GM23338 (cell line): ENCODE measurements at regions not wholly inside any gene's neighbourhood (a gene's known extent, or its start where the extent isn't known, plus 50 kb on each side); places are given as distances from the start of the nearest gene placed in this dataset.

Experiments used
- ATAC-seq: fragments of 200-7000 bp; cut with Tn5 transposase; 3 replicates; pipeline ENCODE4 v1.9.1; 2020
- DNase-seq: peaks from one replicate; pipeline ENCODE4 v3.0.0-alpha.2; 2015; ENCODE audit warnings: low spot score
- H2AFZ ChIP-seq: fragments of 200-600 bp; sonication (generic); 2 replicates; pipeline ENCODE4 v1.8.0; 2016; ENCODE audit warnings: antibody characterized with exemption, mild to moderate bottlenecking, moderate library complexity
- H3F3A ChIP-seq: fragments of 200-600 bp; sonication (generic); replicated peaks from 2 replicates; pipeline ENCODE4 v1.8.0; 2017; ENCODE audit warnings: antibody characterized with exemption, mixed run types, low read depth
- H3K27ac ChIP-seq: fragments of 200-600 bp; sonication (generic); 2 replicates; pipeline ENCODE4 v1.6.1; 2016; ENCODE audit warnings: low read depth
- H3K27me3 ChIP-seq: fragments of 200-600 bp; sonication (generic); 2 replicates; pipeline ENCODE4 v1.8.0; 2016; ENCODE audit warnings: mild to moderate bottlenecking, mixed run types, moderate library complexity; ENCODE audit not compliant: insufficient read depth
- H3K36me3 ChIP-seq: fragments of 200-600 bp; sonication (generic); 2 replicates; pipeline ENCODE4 v1.8.0; 2016; ENCODE audit warnings: mild to moderate bottlenecking; ENCODE audit not compliant: insufficient read depth
- H3K4me1 ChIP-seq: fragments of 200-600 bp; sonication (generic); 2 replicates; pipeline ENCODE4 v1.8.0; 2016; ENCODE audit warnings: mild to moderate bottlenecking, moderate library complexity; ENCODE audit not compliant: insufficient read depth
- H3K4me2 ChIP-seq: fragments of 200-600 bp; sonication (generic); 2 replicates; pipeline ENCODE4 v1.7.1; 2017; ENCODE audit warnings: mixed run types
- H3K4me3 ChIP-seq: fragments of 200-600 bp; sonication (generic); 2 replicates; pipeline ENCODE4 v1.6.1; 2016; ENCODE audit warnings: mixed run types
- H3K79me2 ChIP-seq: fragments of 200-600 bp; sonication (generic); replicated peaks from 2 replicates; pipeline ENCODE4 v1.8.0; 2017; ENCODE audit warnings: mild to moderate bottlenecking; ENCODE audit not compliant: insufficient read depth
- H3K9me2 ChIP-seq: fragments of 200-600 bp; sonication (generic); 2 replicates; pipeline ENCODE4 v1.8.0; 2017; ENCODE audit not compliant: insufficient read depth
- H4K20me1 ChIP-seq: fragments of 200-600 bp; sonication (generic); replicated peaks from 2 replicates; pipeline ENCODE4 v1.8.0; 2017; ENCODE audit warnings: mild to moderate bottlenecking; ENCODE audit not compliant: insufficient read depth
- H3K27ac Mint-ChIP-seq: 2 replicates; pipeline ENCODE4 v1.8.0; 2020; ENCODE audit warnings: inconsistent platforms, mild to moderate bottlenecking, moderate library complexity, mixed read lengths
- H3K27me3 Mint-ChIP-seq: 3 replicates; pipeline ENCODE4 v1.8.0; 2022; ENCODE audit warnings: low read depth, mild to moderate bottlenecking, moderate library complexity, mixed read lengths, inconsistent platforms; ENCODE audit not compliant: insufficient read depth, poor library complexity
- H3K36me3 Mint-ChIP-seq: 3 replicates; pipeline ENCODE4 v1.8.0; 2021; ENCODE audit warnings: low read depth, mild to moderate bottlenecking, inconsistent platforms, moderate library complexity, mixed read lengths
- H3K4me1 Mint-ChIP-seq: 3 replicates; pipeline ENCODE4 v1.8.0; 2020; ENCODE audit warnings: mild to moderate bottlenecking, inconsistent platforms, mixed read lengths
- H3K4me3 Mint-ChIP-seq: 3 replicates; pipeline ENCODE4 v1.8.0; 2021; ENCODE audit warnings: moderate library complexity, mild to moderate bottlenecking, inconsistent platforms, mixed read lengths
- H3K9me3 Mint-ChIP-seq: 3 replicates; pipeline ENCODE4 v1.8.0; 2020; ENCODE audit warnings: moderate library complexity, mild to moderate bottlenecking, inconsistent platforms, mixed read lengths
- CREB1 ChIP-seq: fragments of 250-450 bp; sonication (Bioruptor Pico); IDR thresholded peaks from 2 replicates; pipeline ENCODE4 v1.5.0; 2020; ENCODE audit warnings: low read depth, mild to moderate bottlenecking, moderate library complexity
- CTCF ChIP-seq, 2 experiments: fragments of 200-600 bp in 1 of 2; sonication (generic) in 1 of 2; conservative IDR thresholded peaks; 2 replicates each; pipeline versions ENCODE4 v1.5.1 to v1.6.1; 2016 to 2017; ENCODE audit warnings: antibody characterized with exemption in 2 of 2, low read depth in 2 of 2, mild to moderate bottlenecking in 2 of 2, moderate library complexity in 1 of 2
- ETS1 ChIP-seq: IDR thresholded peaks from 2 replicates; pipeline ENCODE4 v1.6.1; 2016; ENCODE audit warnings: antibody characterized with exemption
- EZH2 ChIP-seq: fragments of 200-600 bp; sonication (generic); IDR thresholded peaks from one replicate; pipeline ENCODE4 v1.8.0; 2017; ENCODE audit warnings: antibody characterized with exemption, mild to moderate bottlenecking, low read depth; ENCODE audit not compliant: unreplicated experiment
- EZH2phosphoT487 ChIP-seq: fragments of 200-600 bp; sonication (generic); IDR thresholded peaks from one replicate; pipeline ENCODE4 v1.8.1; 2018; ENCODE audit warnings: antibody characterized with exemption; ENCODE audit not compliant: unreplicated experiment
- JUNB ChIP-seq: IDR thresholded peaks from one replicate; pipeline ENCODE4 v1.6.1; 2016; ENCODE audit warnings: antibody characterized with exemption; ENCODE audit not compliant: unreplicated experiment
- NANOG ChIP-seq: IDR thresholded peaks from 2 replicates; pipeline ENCODE4 v1.6.1; 2016; ENCODE audit warnings: antibody characterized with exemption, borderline replicate concordance
- POLR2AphosphoS5 ChIP-seq: IDR thresholded peaks from 2 replicates; pipeline ENCODE4 v1.6.1; 2016; ENCODE audit warnings: antibody characterized with exemption, low read depth
- REST ChIP-seq: IDR thresholded peaks from one replicate; pipeline ENCODE4 v1.6.1; 2018; ENCODE audit warnings: antibody characterized with exemption; ENCODE audit not compliant: unreplicated experiment
- STAT1 ChIP-seq: IDR thresholded peaks from one replicate; pipeline ENCODE4 v1.6.1; 2016; ENCODE audit warnings: antibody characterized with exemption; ENCODE audit not compliant: unreplicated experiment
- ZNF114 ChIP-seq: fragments of 250-450 bp; sonication (Bioruptor Pico); IDR thresholded peaks from 2 replicates; pipeline ENCODE4 v1.5.0; 2020; ENCODE audit warnings: mild to moderate bottlenecking, moderate library complexity
- ZNF331 ChIP-seq: fragments of 250-450 bp; sonication (Bioruptor Pico); IDR thresholded peaks from 2 replicates; pipeline ENCODE4 v1.5.0; 2020; ENCODE audit warnings: low read depth, mild to moderate bottlenecking, moderate library complexity
- ZNF462 ChIP-seq: fragments of 250-450 bp; sonication (Bioruptor Pico); IDR thresholded peaks from 2 replicates; pipeline ENCODE4 v1.5.0; 2020; ENCODE audit warnings: mild to moderate bottlenecking, moderate library complexity

- no peaks in the 10 kb centered on the region for H3K36me3 ChIP-seq
- no peak overlapping the region for H3K4me2 ChIP-seq
- ATAC-seq (no peak), DNase-seq (no peak)
- 0 out of 2 replicates have a peak, but pooled peaks cover 4% of the 10 kb centered on the region for H3K4me1 ChIP-seq
- H3K4me1 Mint-ChIP-seq, result peaks cover 10% of the 10 kb centered on the region; the same call in 2 of the 3 replicates
- no peak overlapping the region for H2AFZ ChIP-seq
- peaks cover 2% of the 10 kb centered on the region for H3K27me3 Mint-ChIP-seq
- H3K9me2 ChIP-seq, result no peaks in the 10 kb centered on the region
- no peak overlapping the region for H3K27ac ChIP-seq
- no peak overlapping the region for H3K27ac Mint-ChIP-seq
- no peaks in the 10 kb centered on the region for H3K27me3 ChIP-seq
- H3K79me2 ChIP-seq, result no peaks in the 10 kb centered on the region
- no peaks in the 10 kb centered on the region for H4K20me1 ChIP-seq
- no peaks in the 10 kb centered on the region; the same call in 2 of the 3 replicates for H3K36me3 Mint-ChIP-seq
- TF ChIP-seq EZH2phosphoT487 (no peak), POLR2AphosphoS5 (no peak), ZNF114 (no peak), CREB1 (no peak), STAT1 (no peak), ZNF462 (CRISPR knock-in tag) (no peak), ETS1 (no peak), REST (no peak), NANOG (no peak), ZNF331 (CRISPR knock-in tag) (no peak), EZH2 (no peak), CTCF (conservative IDR thresholded peaks at IDR 0.05; ENCODE audit: low read depth in 2 of 2) (no peak), JUNB (no peak)
- H3K4me3 Mint-ChIP-seq, result no peak overlapping the region
- no peak overlapping the region for H3K4me3 ChIP-seq
- H3F3A ChIP-seq, result no peaks in the 10 kb centered on the region
- peaks cover 6% of the 10 kb centered on the region; the same call in 2 of the 3 replicates for H3K9me3 Mint-ChIP-seq
Measured at GRCh38 chr5:39662945-39663344, 238.2 kb upstream of the DAB2 start.
